CD4-positive, alpha-beta memory T cell (primary cell): ENCODE measurements at regions not wholly inside any gene's neighbourhood (a gene's known extent, or its start where the extent isn't known, plus 50 kb on each side); places are given as distances from the start of the nearest gene placed in this dataset.

Experiments used
- CTCF ChIA-PET: fragments of 350-600 bp; sonication (Branson Sonifier 250); formaldehyde crosslinking; loops from one replicate; lab custom pipeline; 2021; ENCODE audit warnings: inconsistent platforms; ENCODE audit not compliant: partially characterized antibody; lab: Charles Lee
- POLR2A ChIA-PET: fragments of 350-600 bp; sonication (Branson Sonifier 250); formaldehyde crosslinking; loops from one replicate; lab custom pipeline; 2021; ENCODE audit not compliant: partially characterized antibody; lab: Charles Lee
- DNase-seq, 5 donors: peaks; one replicate each; pipeline versions ENCODE4 v3.0.0 to v3.0.0-alpha.2; 2020 to 2022; ENCODE audit warnings: mixed read lengths in 1 of 5
- H3K27ac ChIP-seq: one replicate; pipeline ENCODE4 v1.7.0; 2013; ENCODE audit warnings: low read depth, low read length
- H3K27me3 ChIP-seq: 2 replicates; pipeline ENCODE4 v1.7.0; 2013; ENCODE audit warnings: mild to moderate bottlenecking, low read length, moderate library complexity; ENCODE audit not compliant: insufficient read depth
- H3K36me3 ChIP-seq: 2 replicates; pipeline ENCODE4 v1.7.0; 2013; ENCODE audit warnings: mild to moderate bottlenecking, low read length, moderate library complexity; ENCODE audit not compliant: insufficient read depth
- H3K4me1 ChIP-seq: 2 replicates; pipeline ENCODE4 v1.7.0; 2013; ENCODE audit warnings: mild to moderate bottlenecking, low read length, moderate library complexity; ENCODE audit not compliant: insufficient read depth
- H3K4me3 ChIP-seq, 2 donors: one replicate each; pipeline ENCODE4 v1.7.0; 2013; ENCODE audit warnings: low read length in 2 of 2, mild to moderate bottlenecking in 1 of 2
- H3K9me3 ChIP-seq, 2 donors: one replicate each; pipeline ENCODE4 v1.7.0; 2013; ENCODE audit warnings: low read length in 2 of 2, control low read depth in 1 of 2; ENCODE audit not compliant: control insufficient read depth in 1 of 2
- H3K27ac Mint-ChIP-seq, 7 donors: one replicate each; pipeline ENCODE4 v1.8.0; 2020 to 2021; ENCODE audit warnings: mixed read lengths in 7 of 7, mild to moderate bottlenecking in 6 of 7, inconsistent platforms in 3 of 7, moderate library complexity in 3 of 7
- H3K27me3 Mint-ChIP-seq, 2 donors: one replicate each; pipeline ENCODE4 v1.8.0; 2020 to 2021; ENCODE audit warnings: mixed read lengths in 2 of 2
- H3K36me3 Mint-ChIP-seq, 2 donors: one replicate each; pipeline ENCODE4 v1.8.0; 2020 to 2021; ENCODE audit warnings: mixed read lengths in 2 of 2, inconsistent platforms in 1 of 2, mild to moderate bottlenecking in 1 of 2
- H3K4me1 Mint-ChIP-seq, 4 donors: one replicate each; pipeline ENCODE4 v1.8.0; 2020 to 2021; ENCODE audit warnings: mixed read lengths in 4 of 4, mild to moderate bottlenecking in 1 of 4
- H3K4me3 Mint-ChIP-seq, 8 donors: one replicate each; pipeline ENCODE4 v1.8.0; 2020 to 2021; ENCODE audit warnings: mixed read lengths in 8 of 8, mild to moderate bottlenecking in 7 of 8, moderate library complexity in 6 of 8, inconsistent platforms in 3 of 8
- H3K9me3 Mint-ChIP-seq, 8 donors: one replicate each; pipeline ENCODE4 v1.8.0; 2020 to 2021; ENCODE audit warnings: mixed read lengths in 8 of 8, mild to moderate bottlenecking in 5 of 8, inconsistent platforms in 3 of 8, moderate library complexity in 1 of 8
- intact Hi-C: fragments of 100-400 bp; cut with micrococcal nuclease; formaldehyde crosslinking; loops from one replicate; pipeline ENCODE4 v1.15.1; 2023

GRCh38 chr7:133132906-133133305, 51.0 kb upstream of the CHCHD3 start:
- ChIA-PET CTCF (no interaction called here), POLR2A (no interaction called here)
- H3K27me3 ChIP-seq: no peaks in the 10 kb centered on the region
- no peak overlapping the region for H3K4me3 ChIP-seq
- Mint-ChIP-seq H3K4me1 (no peaks in the 10 kb centered on the region), H3K4me3 (no peak overlapping the region), H3K9me3 (peaks cover 0 to 4% (median 0%) of the 10 kb centered on the region in 8 donors), H3K27ac (no peak overlapping the region), H3K36me3 (no peaks in the 10 kb centered on the region), H3K27me3 (peaks cover 0 to 5% of the 10 kb centered on the region in 2 donors)
- H3K4me1 ChIP-seq: no peaks in the 10 kb centered on the region
- no peaks in the 10 kb centered on the region for H3K36me3 ChIP-seq
- intact Hi-C loops: no loop called here
- no peak for DNase-seq
- H3K9me3 ChIP-seq: no peaks in the 10 kb centered on the region
- H3K27ac ChIP-seq: no peak overlapping the region

GRCh38 chr7:133134810-133135209, 52.9 kb upstream of the CHCHD3 start:
- Histone ChIP-seq H3K4me3 (no peak overlapping the region), H3K9me3 (no peaks in the 10 kb centered on the region), H3K36me3 (no peaks in the 10 kb centered on the region), H3K27ac (no peak overlapping the region), H3K4me1 (no peaks in the 10 kb centered on the region), H3K27me3 (no peaks in the 10 kb centered on the region)
- no peaks in the 10 kb centered on the region for H3K4me1 Mint-ChIP-seq
- H3K9me3 Mint-ChIP-seq: peaks cover 0 to 4% (median under 1%) of the 10 kb centered on the region in 8 donors
- no peaks in the 10 kb centered on the region for H3K36me3 Mint-ChIP-seq
- CTCF ChIA-PET: interaction anchor here (1.3 kb wide), 1 partner anchor 9 kb away, joined by 3 read pairs; no protein-coding TSS in a partner anchor
- POLR2A ChIA-PET: no interaction called here
- H3K27me3 Mint-ChIP-seq: peaks cover 4 to 6% of the 10 kb centered on the region in 2 donors
- H3K4me3 Mint-ChIP-seq: no peak overlapping the region
- intact Hi-C loops: no loop called here
- no peak overlapping the region for H3K27ac Mint-ChIP-seq
- no peak for DNase-seq

- ChIA-PET POLR2A (no interaction called here), CTCF (no interaction called here)
- H3K36me3 ChIP-seq: no peaks in the 10 kb centered on the region
- no peak overlapping the region for H3K27ac Mint-ChIP-seq
- H3K27me3 Mint-ChIP-seq: peaks cover 5 to 7% of the 10 kb centered on the region in 2 donors
- H3K9me3 ChIP-seq: no peaks in the 10 kb centered on the region
- no peak overlapping the region for H3K4me3 ChIP-seq
- no peaks in the 10 kb centered on the region for H3K4me1 ChIP-seq
- no peak overlapping the region for H3K4me3 Mint-ChIP-seq
- H3K9me3 Mint-ChIP-seq: peaks cover 0 to 2% (median 0%) of the 10 kb centered on the region in 8 donors
- DNase-seq: no peak
- no peak overlapping the region for H3K27ac ChIP-seq
- no peaks in the 10 kb centered on the region for H3K36me3 Mint-ChIP-seq
- no peaks in the 10 kb centered on the region for H3K4me1 Mint-ChIP-seq
- H3K27me3 ChIP-seq: no peaks in the 10 kb centered on the region
- intact Hi-C loops: no loop called here
Observed at GRCh38 chr7:133135451-133135850, 53.6 kb upstream of the CHCHD3 start.

- Mint-ChIP-seq H3K4me3 (no peak overlapping the region), H3K9me3 (peaks cover 0 to 2% (median 0%) of the 10 kb centered on the region in 8 donors), H3K27me3 (peaks cover 5 to 12% of the 10 kb centered on the region in 2 donors), H3K4me1 (no peaks in the 10 kb centered on the region), H3K36me3 (no peaks in the 10 kb centered on the region), H3K27ac (no peak overlapping the region)
- intact Hi-C loops: no loop called here
- POLR2A ChIA-PET: no interaction called here
- Histone ChIP-seq H3K27me3 (no peaks in the 10 kb centered on the region), H3K9me3 (no peaks in the 10 kb centered on the region), H3K27ac (no peak overlapping the region), H3K36me3 (no peaks in the 10 kb centered on the region), H3K4me1 (no peaks in the 10 kb centered on the region), H3K4me3 (no peak overlapping the region)
- CTCF ChIA-PET: no interaction called here
- no peak for DNase-seq
Observed at GRCh38 chr7:133139350-133139749, 57.5 kb upstream of the CHCHD3 start.

GRCh38 chr7:133139801-133140200, 57.9 kb upstream of the CHCHD3 start:
- H3K4me1 ChIP-seq: no peaks in the 10 kb centered on the region
- DNase-seq: no peak
- H3K27ac ChIP-seq: no peak overlapping the region
- no peaks in the 10 kb centered on the region for H3K9me3 ChIP-seq
- Mint-ChIP-seq H3K9me3 (peaks cover 0 to 2% (median 0%) of the 10 kb centered on the region in 8 donors), H3K36me3 (no peaks in the 10 kb centered on the region), H3K27ac (peak overlapping the region in 1 of 7 donors; percentile 23), H3K27me3 (peaks cover 5 to 14% of the 10 kb centered on the region in 2 donors), H3K4me1 (no peaks in the 10 kb centered on the region), H3K4me3 (no peak overlapping the region)
- no peaks in the 10 kb centered on the region for H3K36me3 ChIP-seq
- intact Hi-C loops: no loop called here
- ChIA-PET POLR2A (no interaction called here), CTCF (no interaction called here)
- no peaks in the 10 kb centered on the region for H3K27me3 ChIP-seq
- no peak overlapping the region for H3K4me3 ChIP-seq

GRCh38 chr7:133140994-133141595, 59.2 kb upstream of the CHCHD3 start:
- H3K27me3 ChIP-seq: no peaks in the 10 kb centered on the region
- peaks cover 0 to 2% (median 0%) of the 10 kb centered on the region in 8 donors for H3K9me3 Mint-ChIP-seq
- H3K9me3 ChIP-seq: no peaks in the 10 kb centered on the region
- no peak overlapping the region for H3K27ac ChIP-seq
- intact Hi-C loops: no loop called here
- H3K27ac Mint-ChIP-seq: no peak overlapping the region
- peaks cover 7 to 17% of the 10 kb centered on the region in 2 donors for H3K27me3 Mint-ChIP-seq
- DNase-seq: no peak
- H3K36me3 Mint-ChIP-seq: no peaks in the 10 kb centered on the region
- ChIA-PET POLR2A (no interaction called here), CTCF (no interaction called here)
- no peak overlapping the region for H3K4me3 ChIP-seq
- H3K4me3 Mint-ChIP-seq: no peak overlapping the region
- no peaks in the 10 kb centered on the region for H3K4me1 ChIP-seq
- no peaks in the 10 kb centered on the region for H3K4me1 Mint-ChIP-seq
- no peaks in the 10 kb centered on the region for H3K36me3 ChIP-seq

GRCh38 chr7:133150760-133151159, 68.9 kb upstream of the CHCHD3 start:
- Mint-ChIP-seq H3K27me3 (peaks cover 5 to 17% of the 10 kb centered on the region in 2 donors), H3K36me3 (no peaks in the 10 kb centered on the region), H3K4me1 (peaks cover 0 to 1% (median 0%) of the 10 kb centered on the region in 4 donors), H3K9me3 (peaks cover 0 to 2% (median 0%) of the 10 kb centered on the region in 8 donors), H3K27ac (no peak overlapping the region), H3K4me3 (no peak overlapping the region)
- POLR2A ChIA-PET: no interaction called here
- no peak for DNase-seq
- Histone ChIP-seq H3K27ac (no peak overlapping the region), H3K9me3 (no peaks in the 10 kb centered on the region), H3K4me3 (no peak overlapping the region), H3K4me1 (no peaks in the 10 kb centered on the region), H3K27me3 (no peaks in the 10 kb centered on the region), H3K36me3 (no peaks in the 10 kb centered on the region)
- intact Hi-C loops: no loop called here
- CTCF ChIA-PET: no interaction called here
